ENCODE measurements at regions not wholly inside any gene's neighbourhood (a gene's known extent, or its start where the extent isn't known, plus 50 kb on each side); places are given as distances from the start of the nearest gene placed in this dataset.

GRCh38 chr3:162395496-162395895 lies 898.9 kb downstream of the OTOL1 start:
- no peak for DNase-seq (ENCODE audit: low read depth, low spot score)

DNA sequence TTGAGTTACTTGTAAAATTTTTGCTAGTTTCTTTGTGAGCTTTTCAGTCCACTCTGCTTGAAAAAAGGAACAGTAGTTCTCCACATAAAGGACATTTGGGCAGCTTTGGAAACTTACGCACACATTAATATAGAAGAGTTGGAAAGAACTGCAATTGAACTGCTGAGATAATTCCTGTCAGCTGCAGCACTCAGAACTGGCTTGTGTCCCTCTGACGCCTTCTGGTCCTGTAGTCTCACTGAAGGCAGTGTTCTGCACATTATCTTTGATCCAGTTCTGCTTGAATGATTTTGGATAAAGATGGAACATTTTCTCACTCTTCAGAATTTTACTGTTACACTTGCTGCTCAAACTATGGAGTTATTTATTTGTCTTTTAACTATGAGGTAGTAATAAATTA lies 901.9 kb downstream of the OTOL1 start:
- no peak for DNase-seq (ENCODE audit: low read depth, low spot score)

GRCh38 chr3:162400697-162401096 lies 904.1 kb downstream of the OTOL1 start:
- DNase-seq (ENCODE audit: low read depth, low spot score): no peak

DNA sequence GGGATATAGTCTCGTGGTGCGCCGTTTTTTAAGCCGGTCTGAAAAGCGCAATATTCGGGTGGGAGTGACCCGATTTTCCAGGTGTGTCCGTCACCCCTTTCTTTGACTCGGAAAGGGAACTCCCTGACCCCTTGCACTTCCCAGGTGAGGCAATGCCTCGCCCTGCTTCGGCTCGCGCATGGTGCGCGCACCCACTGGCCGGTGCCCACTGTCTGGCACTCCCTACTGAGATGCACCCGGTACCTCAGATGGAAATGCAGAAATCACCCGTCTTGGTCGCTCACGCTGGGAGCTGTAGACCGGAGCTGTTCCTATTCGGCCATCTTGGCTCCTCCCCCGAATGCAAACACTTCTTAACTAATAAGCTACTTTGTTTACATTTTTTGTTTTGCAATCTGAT lies 914.9 kb downstream of the OTOL1 start:
- peak; percentile 14 for DNase-seq (ENCODE audit: low read depth, low spot score)

DNA sequence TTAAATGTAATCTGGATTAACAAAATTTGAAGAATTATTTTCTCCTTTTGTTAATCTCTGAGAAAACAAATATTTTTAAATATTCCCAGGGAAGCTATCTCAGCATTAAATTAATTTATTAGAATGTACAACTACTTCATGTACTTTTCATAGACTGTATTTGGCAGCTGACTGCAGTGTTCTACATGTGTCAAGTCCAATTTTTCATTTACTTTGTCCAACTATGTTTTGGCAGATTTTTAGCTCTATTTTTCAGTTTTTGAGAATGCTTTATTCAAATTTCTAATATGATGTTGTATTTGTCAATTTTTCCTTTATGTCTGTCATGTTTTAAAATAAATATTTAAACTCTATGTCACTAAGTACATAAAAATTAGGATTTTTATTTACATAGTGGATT lies 925.1 kb downstream of the OTOL1 start:
- DNase-seq (ENCODE audit: low read depth, low spot score): no peak

DNA sequence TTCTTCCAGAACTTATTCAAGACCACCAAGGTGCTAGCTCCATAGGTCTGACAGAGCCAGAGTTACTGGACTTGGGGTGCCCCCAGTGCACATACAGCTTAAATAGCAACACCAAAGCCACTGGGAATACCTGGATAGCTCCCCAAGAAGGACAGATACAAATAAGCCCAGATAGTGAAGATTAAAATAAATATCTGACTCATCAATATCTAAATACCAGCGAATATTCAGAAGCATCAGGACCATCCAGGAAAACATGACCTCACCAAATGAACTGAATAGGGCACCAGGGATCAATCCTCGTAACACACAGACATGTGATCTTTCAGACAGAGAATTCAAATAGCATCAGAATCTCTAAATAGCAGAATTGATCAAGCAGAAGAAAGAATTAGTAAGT lies 931.6 kb downstream of the OTOL1 start:
- DNase-seq (ENCODE audit: low read depth, low spot score): no peak

DNA sequence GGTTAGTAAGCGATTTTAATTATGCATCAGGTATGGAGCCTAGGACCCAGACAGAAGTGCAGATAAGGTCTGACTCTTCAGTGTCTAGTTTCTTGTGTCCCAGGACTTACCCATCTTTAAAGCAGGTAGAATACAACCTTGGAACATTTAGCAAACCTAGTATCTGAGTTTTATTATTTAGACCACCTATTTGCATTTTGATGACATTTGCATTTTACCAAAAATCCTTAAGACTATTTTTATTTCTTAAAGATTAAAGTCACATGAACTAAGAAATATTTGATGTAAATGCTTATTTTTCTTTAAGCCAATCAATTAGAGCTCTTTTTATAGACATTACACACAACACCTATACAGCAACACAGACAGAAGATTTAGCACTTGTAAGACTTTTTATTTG lies 939.1 kb downstream of the OTOL1 start:
- DNase-seq (ENCODE audit: low read depth, low spot score): no peak

DNA sequence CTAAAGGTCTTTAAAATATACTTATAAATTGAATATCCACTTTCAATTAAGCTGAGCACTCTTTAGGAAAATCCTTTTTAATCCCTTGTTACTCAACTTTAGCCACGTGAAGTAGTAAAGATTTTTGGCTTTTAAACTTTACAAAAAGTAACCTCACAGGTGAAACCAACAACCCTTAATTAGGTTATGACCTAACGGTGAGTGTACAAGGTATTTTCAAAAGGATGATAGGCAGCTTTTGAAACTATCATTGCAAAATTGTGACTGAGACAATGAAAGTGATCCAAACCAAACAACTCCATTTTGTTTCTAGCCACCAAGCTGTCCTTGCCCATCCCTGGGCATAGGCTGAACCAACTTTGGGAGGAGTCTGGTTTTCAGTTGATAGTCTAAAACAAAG lies 940.2 kb downstream of the OTOL1 start:
- DNase-seq (ENCODE audit: low read depth, low spot score): no peak

DNA sequence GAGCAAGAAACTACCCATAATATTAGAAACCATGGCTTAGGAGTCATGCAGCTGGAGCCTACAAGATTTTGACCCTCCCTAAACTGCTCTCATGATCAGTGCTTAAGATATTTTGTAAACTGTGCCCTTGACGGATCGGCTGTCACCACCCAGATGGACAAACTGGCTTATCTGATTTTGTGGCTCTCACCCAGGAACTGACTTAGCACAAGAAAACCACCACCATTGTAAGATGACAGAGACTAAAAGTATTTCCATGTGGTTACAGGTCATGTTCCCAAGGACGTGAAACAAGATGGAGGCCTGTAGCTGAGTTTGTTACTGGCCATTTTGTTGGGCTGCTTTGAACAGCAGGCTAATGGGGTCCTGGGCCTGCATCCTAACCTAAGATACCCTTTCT lies 940.9 kb downstream of the OTOL1 start:
- no peak for DNase-seq (ENCODE audit: low read depth, low spot score)

- no peak for DNase-seq (ENCODE audit: low read depth, low spot score)
Measured at GRCh38 chr3:162441716-162442115, 945.1 kb downstream of the OTOL1 start.

DNA sequence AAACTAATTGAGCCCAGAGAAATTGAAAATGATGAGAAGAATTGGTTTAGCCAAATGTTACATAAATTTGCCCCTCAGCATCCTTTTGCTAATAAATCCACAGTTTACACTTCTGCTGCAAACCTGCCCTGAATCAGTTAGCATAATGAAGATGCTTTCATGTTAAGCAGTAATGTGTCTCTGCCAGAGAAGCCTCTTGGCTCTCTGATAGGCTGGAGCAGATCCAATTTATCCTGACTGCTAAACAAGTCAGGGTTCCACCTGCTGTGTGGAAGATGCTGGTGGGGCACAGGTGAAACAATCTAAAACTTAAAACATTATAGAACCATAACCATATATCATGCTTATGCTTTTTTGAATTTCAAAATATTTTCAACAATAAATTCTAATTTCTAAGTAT lies 946.8 kb downstream of the OTOL1 start:
- DNase-seq (ENCODE audit: low read depth, low spot score): no peak

DNA sequence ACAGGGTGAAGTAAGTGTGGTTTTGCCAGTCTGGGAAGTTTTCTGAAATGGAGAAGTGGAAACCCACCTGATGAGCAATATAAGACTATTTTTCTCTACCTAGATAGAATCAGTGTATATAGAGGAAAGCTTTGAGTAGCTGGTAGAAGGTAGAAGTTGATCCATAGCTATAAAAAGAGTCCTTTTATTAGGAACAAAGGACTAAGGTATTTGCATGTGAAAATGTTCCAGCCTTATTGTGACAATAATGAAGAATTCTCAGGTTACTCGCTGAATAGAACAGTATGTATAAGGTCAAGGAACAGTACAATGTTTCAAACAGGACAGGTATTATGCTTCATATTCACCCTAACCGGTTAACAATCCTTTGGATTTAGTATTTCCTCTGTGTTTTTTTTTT lies 972.2 kb downstream of the OTOL1 start:
- DNase-seq (ENCODE audit: low read depth, low spot score): no peak

DNA sequence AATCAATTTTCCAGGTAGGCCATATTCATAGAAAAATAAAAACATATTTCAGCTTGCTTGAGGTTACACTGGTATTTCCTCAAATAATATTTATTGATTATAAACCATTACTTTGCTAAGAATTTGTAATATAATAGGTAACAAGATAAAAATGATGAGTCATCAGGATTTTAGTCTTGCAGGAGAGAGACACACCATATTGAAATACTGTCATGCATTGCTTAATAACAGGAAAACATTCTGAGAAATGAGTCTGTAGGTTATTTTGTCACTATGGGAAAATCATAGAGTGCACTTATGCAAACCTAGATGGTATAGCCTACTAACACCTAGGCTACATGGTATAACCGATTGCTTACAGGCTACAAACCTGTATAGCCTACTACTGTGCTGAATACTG lies 990.5 kb downstream of the OTOL1 start:
- DNase-seq (ENCODE audit: low read depth, low spot score): no peak

GRCh38 chr3:162489853-162490252 lies 993.2 kb downstream of the OTOL1 start:
- no peak for DNase-seq (ENCODE audit: low read depth, low spot score)

DNA sequence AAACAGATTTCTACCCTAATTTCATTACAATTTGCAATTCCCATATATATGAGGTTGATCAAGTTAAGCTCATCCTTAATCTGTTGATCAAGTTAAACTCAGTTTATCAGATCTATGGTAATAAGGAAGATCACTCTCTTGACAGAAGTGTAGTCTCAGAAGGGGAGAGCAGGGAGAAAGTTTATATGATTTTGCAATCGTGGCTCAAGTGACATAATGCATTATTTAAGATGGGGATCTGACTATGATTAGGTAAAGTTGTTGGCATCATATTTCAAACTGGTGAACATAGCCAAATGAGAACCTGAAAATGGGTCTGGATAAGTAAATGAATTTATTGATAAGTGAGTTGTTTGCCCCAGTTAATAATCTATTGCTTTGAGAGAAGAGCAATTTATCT lies 995.3 kb downstream of the OTOL1 start:
- DNase-seq (ENCODE audit: low read depth, low spot score): no peak

GRCh38 chr3:162492446-162493081 lies 996.0 kb downstream of the OTOL1 start:
- no peak for DNase-seq (ENCODE audit: low read depth, low spot score)

- DNase-seq (ENCODE audit: low read depth, low spot score): no peak
Measured at GRCh38 chr3:162498626-162499025, 1002.0 kb downstream of the OTOL1 start.

- no peak for DNase-seq (ENCODE audit: low read depth, low spot score)
Measured at GRCh38 chr3:162507397-162507796, 1010.8 kb downstream of the OTOL1 start.

- no peak for DNase-seq (ENCODE audit: low read depth, low spot score)
Measured at GRCh38 chr3:162512488-162512887, 1015.9 kb downstream of the OTOL1 start.

DNA sequence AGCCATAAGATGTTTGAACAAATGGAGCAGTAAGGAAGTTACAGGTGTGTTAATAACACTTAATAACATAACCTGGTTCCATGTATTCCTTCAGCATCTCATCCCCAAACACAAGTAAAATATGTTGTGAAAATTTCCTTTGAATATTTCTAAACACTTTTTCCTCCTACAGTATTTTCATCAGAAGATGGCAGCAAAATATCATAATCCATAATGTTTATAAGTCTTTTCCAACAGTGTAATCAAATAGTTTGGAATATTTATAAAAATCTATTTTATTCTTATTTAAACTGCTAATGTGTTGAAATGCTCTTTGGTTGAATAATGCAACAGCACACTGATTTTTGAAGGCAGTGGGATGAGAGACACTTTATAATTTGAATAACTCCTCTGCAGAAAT lies 1020.5 kb downstream of the OTOL1 start:
- DNase-seq (ENCODE audit: low read depth, low spot score): no peak

GRCh38 chr3:162521669-162522068 lies 1025.1 kb downstream of the OTOL1 start:
- no peak for DNase-seq (ENCODE audit: low read depth, low spot score)

DNA sequence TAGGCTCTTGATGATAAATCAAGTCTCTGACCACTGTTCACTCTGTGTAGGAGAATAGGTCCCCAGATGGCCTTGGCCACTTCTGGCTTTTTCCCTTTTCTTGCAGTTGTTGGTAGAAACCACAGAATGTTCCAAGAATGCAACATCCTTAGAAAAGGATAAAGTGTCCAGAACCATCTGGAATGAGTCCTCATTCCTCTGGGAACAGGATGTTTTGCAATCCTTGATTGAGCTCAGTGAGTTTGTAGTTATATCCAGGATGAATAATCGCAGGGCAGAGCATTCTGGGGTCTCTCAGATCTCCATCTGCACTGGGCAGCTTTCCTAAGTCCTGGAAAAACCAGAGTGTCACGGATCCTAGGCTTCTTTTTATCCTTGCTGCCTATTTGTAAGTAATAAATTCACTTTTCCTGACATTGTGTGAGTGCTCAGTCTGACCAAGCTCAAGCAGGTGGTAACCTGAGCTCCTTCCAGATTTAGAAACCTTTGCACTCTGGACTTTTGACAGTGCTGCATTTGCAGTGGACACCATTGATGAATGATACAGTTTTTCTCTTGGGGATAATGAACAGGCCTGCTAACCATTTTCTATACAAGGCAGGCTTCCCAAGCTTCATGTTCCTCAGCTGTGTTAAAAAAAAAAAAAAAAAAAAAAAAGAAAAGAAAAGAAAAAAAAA lies 1028.6 kb downstream of the OTOL1 start:
- no peak for DNase-seq (ENCODE audit: low read depth, low spot score)

DNA sequence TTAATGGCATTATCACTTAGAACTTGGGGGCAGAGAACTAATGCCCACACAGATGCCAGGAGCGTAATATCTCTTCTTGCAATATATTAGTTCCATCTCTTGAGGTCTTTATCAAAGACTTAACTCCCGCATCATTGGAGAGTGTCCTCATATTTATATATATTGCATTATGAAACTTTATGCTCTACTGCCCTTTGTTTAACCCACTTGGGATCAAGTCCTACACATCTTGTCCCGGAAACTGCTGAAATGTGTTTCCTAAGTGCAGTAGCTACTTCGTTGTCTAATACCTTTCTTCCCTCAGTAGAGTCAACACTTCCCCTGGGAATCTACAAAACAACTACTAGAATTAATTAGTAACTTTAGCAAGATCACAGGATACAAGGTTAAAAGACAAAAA lies 1029.2 kb downstream of the OTOL1 start:
- no peak for DNase-seq (ENCODE audit: low read depth, low spot score)

DNA sequence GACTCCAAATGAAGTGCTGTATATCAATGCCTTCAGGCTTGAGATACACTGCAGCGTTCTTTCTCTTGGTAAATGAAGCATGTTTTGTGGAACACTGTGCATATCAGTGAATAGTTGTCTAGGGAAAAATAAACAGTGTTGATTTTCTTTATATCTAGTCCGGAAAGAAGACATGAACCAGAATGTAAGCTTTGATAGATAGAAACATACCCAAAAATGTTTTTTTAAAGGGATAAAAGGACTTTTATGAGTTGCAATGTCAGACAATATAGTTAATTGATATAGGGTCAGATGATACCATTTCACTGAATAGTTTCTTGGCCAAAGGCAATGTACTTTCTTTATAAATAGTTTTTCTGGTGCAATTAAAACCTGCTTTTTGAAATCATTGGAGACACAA lies 1037.8 kb downstream of the OTOL1 start:
- DNase-seq (ENCODE audit: low read depth, low spot score): no peak

Data from ELF-1 (cell line).